Astrocyte of the spinal cord (primary cell): ENCODE measurements at regions not wholly inside any gene's neighbourhood (a gene's known extent, or its start where the extent isn't known, plus 50 kb on each side); places are given as distances from the start of the nearest gene placed in this dataset.
"Not testable (repeated sequence)": the region's sequence is repeated elsewhere in the genome, so short reads cannot be mapped to it uniquely, and the experiment has no call there.

Source experiments
- DNase-seq: peaks from one replicate; pipeline ENCODE4 v3.0.0; 2011; ENCODE audit warnings: low read depth, low spot score
- H3K4me3 ChIP-seq: 2 replicates; pipeline ENCODE4 v1.5.1; 2011; ENCODE audit warnings: low read depth, mild to moderate bottlenecking, low read length, moderate library complexity
- in situ Hi-C: cut with HindIII; loops from 2 replicates; pipeline ENCODE4 v1.10.0; 2017; ENCODE audit warnings: low sequenced_read_pairs
- TF ChIP-seq, protein P1 (sequence below): IDR thresholded peaks from 2 replicates; pipeline ENCODE4 v1.5.1; 2012; ENCODE audit warnings: low read depth, mild to moderate bottlenecking, low read length, inconsistent platforms

DNA sequence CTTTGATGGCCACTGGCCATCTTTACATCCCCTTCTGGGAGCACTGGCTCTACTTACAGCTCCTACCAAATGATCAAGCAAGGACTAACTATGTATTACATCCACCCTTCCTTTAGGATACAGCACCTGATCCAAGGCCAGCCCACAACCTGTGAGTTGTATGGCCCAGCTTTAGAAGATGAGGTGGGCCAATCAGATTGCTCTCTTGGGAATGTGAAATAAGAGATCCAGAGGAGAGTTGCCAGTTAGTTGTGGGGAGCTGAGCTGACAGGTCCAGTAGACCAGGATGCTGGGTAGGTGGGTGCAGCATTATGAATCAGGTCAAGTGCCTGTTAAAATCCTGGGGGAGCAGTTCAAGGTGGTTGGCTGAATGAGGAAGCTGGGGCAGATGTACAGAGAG, 111.5 kb downstream of the GNL3L start:
- H3K4me3 ChIP-seq: no peak overlapping the region
- TF ChIP-seq, protein P1, sequence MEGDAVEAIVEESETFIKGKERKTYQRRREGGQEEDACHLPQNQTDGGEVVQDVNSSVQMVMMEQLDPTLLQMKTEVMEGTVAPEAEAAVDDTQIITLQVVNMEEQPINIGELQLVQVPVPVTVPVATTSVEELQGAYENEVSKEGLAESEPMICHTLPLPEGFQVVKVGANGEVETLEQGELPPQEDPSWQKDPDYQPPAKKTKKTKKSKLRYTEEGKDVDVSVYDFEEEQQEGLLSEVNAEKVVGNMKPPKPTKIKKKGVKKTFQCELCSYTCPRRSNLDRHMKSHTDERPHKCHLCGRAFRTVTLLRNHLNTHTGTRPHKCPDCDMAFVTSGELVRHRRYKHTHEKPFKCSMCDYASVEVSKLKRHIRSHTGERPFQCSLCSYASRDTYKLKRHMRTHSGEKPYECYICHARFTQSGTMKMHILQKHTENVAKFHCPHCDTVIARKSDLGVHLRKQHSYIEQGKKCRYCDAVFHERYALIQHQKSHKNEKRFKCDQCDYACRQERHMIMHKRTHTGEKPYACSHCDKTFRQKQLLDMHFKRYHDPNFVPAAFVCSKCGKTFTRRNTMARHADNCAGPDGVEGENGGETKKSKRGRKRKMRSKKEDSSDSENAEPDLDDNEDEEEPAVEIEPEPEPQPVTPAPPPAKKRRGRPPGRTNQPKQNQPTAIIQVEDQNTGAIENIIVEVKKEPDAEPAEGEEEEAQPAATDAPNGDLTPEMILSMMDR: no peak
- in situ Hi-C loops: no loop called here
- no peak for DNase-seq

DNA sequence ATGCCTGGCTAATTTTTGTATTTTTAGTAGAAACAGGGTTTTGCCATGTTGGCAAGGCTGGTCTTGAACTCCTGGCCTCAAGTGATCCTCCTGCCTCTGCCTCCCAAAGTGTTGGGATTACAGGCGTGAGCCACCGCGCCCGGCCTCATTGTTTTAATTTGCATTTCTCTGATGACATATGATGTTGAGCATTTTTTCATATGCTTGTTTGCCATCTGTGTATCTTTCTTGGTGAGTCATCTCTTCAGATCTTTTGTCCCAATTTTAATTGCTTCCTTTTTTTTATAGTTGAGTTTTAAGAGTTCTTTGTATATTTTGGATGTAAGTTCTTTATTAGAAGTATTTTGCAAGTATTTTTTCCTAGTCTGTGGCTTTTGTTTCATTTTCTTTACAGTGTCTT, 117.6 kb downstream of the GNL3L start:
- DNase-seq, H3K4me3 ChIP-seq, in situ Hi-C loops: not testable (repeated sequence)

DNA sequence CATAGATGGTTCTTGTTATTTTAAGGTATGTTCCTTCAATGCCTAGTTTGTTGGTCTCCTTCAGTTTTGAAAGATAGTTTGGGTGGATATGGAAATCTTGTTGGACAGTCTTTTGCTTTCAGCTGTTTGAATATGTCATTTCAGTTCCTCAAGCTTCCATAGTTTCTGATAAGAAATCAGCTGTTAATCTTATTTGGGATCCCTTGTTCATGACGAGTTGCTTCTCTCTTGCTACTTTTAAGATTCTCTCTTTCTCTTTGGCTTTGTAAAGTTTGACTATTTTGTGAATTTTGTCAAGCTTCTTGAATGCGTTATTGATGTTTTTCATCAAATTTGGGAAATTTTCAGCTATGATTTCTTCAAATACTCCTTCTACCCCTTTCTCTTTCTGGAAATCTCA, 129.5 kb downstream of the GNL3L start:
- no peak for DNase-seq
- in situ Hi-C loops: no loop called here
- TF ChIP-seq, protein P1: no peak
- no peak overlapping the region for H3K4me3 ChIP-seq

DNA sequence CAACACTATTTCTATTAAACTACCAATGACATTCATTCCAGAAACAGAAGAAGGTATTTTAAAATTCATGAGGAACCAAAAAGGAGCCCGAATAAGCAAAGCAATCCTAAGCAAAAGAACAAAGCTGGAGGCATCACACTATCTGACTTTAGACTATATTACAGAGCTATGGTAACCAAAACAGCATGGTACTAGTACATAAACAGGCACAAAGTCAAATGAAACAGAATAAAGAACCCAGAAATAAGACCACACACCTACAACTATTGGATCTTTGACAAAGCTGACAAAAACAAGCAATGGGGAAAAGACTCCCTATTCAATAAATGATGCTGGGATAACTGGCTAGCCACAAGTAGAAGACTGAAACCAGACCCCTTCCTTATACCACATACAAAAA, 122.3 kb downstream of the ITIH6 start:
- no peak overlapping the region for H3K4me3 ChIP-seq
- TF ChIP-seq, protein P1: no peak
- DNase-seq: no peak
- in situ Hi-C loops: no loop called here

DNA sequence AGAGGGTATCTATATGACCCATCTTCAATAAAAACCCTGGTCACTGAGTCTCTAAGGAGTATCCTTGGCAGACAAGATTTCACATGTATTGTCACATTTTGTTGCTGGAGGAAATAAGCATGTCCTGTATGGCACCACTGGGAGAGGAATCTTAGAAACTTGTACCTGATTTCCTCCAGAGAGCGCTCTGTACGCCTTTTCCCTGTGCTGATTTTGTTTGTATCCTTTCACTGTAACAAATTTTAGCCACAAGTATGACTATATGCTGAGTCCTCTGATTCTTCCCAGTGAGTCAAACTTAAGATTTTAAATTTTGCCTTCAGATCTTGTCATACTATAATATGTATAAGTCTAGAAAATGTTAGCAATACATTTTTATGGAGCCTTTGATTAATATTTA, 102.8 kb downstream of the ITIH6 start:
- no peak overlapping the region for H3K4me3 ChIP-seq
- TF ChIP-seq, protein P1: no peak
- no peak for DNase-seq
- in situ Hi-C loops: no loop called here

DNA sequence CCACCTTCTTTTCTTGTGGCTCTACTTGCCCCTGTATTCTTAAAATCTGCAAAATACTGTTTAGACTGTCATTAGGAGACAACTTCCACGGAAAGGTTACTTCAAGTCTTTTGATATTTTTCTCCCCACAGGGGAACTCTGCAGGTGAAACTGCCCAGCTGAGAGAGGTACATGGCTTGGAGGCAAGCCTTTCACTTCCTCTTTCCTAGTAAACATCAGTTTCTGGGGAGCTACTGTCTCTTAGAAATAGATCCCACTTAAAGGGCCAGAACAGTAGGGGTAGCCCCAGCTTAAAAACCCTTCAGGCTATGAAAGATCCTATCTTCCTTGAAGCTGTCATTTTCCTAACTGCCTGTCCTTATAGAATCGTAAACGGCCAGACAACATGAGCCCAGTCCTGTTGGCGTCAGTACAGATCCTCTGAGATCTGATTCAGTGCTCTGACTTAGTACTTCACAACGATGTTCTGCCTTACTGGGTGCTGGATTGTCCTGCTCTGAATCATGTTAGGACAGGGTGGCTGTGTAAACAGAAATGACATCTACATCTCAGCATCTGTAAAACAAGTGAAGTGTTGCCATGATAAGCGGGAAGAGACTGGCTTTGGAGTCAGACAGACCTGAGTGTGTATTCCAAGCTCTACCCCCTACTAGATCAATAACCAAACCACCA, 102.1 kb downstream of the ITIH6 start:
- TF ChIP-seq, protein P1: no peak
- in situ Hi-C loops: no loop called here
- no peak overlapping the region for H3K4me3 ChIP-seq
- DNase-seq: no peak
